AG09319 (cell line): ENCODE measurements at regions not wholly inside any gene's neighbourhood (a gene's known extent, or its start where the extent isn't known, plus 50 kb on each side); places are given as distances from the start of the nearest gene placed in this dataset.

ENCODE experiments used
- DNase-seq: peaks from one replicate; pipeline ENCODE4 v3.0.0-alpha.2; 2010; ENCODE audit warnings: low read depth; ENCODE audit errors: extremely low read depth
- CTCF ChIP-seq: IDR thresholded peaks from 2 replicates; pipeline ENCODE4 v1.5.1; 2011; ENCODE audit warnings: low read depth, mild to moderate bottlenecking, inconsistent platforms, low read length, moderate library complexity

DNA sequence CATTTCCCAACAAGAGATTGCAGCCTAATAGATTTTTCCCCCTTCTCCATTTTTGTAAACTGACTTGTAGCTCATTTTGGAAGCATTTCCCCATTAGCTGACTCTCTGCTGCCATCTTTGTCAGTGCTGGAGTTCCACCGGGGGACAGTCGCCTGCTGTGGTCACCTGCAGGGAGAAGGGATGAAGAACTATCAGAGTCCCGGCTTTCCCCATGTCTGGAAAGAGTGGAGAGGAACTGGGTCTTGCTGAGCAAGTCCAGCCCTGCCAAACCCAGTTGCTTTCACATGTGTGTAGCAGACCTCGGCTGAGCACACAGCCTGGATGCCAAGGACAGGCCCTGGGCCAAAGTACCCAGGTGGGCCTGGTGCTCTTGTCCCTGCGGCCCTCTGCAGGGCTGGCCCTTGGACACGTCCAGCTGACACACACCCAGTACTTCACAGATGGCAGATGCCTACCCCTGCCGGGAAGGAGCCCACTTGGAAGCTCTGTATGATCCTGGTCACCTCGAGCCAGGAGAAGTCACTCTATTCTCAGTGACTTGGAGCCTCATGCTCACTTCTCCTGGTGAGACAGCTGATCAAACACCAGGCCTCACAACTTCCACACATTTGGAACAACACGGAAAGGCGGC is 157.3 kb upstream of the NPVF start:
- DNase-seq = no peak

GRCh38 chr7:25386311-25386744 is 158.0 kb upstream of the NPVF start:
- TF ChIP-seq CTCF = no peak
- DNase-seq = no peak

More for the DNA sequence above, 157.3 kb upstream of the NPVF start:
- TF ChIP-seq CTCF = no peak

DNA sequence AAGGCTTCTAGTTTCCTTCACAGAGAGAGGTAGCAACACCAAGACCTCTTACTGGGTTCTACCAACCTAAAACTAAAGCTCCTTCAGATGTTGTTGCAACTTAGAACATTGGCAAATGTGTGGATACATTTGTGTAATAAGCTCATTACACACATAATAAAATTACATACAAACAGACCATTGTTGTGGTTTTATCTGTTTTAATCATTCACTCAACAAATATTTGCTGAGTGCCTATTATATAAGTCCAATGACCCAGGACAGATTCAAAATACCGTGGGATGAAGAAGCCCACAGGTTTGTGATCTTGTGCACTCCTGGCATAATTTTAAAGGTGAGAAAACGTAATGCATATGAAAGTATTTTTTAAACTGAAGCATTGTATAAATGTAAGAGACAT is 160.4 kb upstream of the NPVF start:
- DNase-seq = no peak
- TF ChIP-seq CTCF = no peak

DNA sequence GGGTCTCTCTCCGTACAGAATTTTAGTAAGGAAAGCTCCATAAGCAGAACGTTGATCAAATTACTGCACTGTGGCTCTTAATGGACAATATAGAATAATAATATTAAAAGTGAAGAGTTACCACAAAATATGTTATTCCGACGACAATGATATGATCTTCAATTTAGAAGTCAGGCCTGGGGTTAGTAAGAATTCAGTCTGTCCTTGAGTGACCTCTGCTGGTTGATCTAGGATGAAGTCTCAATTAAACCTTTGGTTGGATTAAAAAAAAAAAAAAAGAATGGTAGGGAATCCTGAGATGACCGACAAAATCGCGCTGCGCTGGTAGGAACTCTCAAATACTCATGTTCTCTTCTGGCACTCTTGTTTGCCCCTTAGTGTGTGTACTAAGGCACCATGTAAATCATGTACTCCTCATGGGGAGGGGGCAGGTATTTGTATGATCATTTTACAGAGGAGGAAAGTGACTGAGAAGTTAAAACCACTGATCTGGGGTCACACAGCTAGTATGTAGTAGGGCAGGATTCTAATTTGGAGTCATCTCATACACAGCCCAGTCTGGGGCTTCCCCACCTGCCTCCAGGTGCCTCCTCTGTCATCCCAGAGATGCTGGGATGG is 161.3 kb upstream of the NPVF start:
- peak; percentile 53 for TF ChIP-seq CTCF
- peak; percentile 23 for DNase-seq

DNA sequence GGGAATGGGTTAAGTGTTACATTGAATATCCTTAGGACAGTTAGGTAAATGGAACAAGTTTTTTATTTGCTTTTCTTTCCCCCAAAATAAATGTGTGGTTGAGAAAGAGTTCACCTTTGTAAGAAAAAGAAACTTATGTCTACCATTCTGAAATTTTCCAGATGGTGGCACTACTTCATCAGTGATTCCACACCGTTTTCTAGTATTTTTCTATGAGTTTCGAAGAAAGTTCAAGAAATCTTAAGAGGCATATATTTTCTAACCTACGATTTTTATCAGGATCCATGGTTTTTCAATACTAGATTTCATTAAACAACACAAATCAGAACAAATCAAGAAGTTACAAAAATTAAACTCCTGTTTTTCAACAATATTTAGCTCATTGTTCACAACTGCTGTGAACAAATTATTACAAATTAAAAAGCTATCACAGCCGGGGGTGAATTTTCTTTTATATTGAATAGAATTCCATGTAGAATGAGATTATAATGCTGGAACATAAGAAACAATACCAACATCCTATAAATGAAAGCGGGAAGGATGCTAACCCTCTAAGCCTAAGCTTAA is 163.1 kb upstream of the NPVF start:
- DNase-seq = no peak
- peak; percentile 43 for TF ChIP-seq CTCF

DNA sequence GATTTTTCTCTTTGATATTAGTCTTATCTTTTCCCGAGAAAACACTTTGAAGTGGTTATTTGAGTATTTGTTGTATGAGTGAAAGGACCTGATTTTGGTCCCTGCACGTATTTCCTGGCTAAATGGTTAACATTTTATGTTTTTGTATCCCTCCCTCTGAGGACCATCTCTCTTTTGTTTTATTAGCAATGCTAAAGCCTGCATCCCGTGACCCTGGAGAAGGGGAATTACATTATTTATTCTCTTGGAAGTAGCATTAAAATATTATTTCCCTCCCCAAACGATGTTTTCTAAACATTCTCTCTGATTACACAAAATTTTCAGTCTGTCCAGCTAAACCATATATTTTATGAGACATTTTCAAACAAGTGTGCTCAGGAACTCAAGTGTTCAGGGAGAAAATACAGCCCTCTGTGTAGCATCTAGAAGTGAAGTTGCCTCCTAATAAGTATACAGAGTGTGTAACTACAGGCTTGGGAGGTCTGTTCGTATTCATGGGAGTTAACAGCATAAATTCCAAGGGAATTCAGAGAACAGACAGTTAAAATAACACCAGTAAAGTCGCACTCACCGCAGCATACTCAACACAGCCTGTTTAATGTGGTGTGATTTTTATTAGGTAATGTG is 163.8 kb upstream of the NPVF start:
- no peak for DNase-seq
- no peak for TF ChIP-seq CTCF
